ENCODE measurements at regions not wholly inside any gene's neighbourhood (a gene's known extent, or its start where the extent isn't known, plus 50 kb on each side); places are given as distances from the start of the nearest gene placed in this dataset.
"Not testable (repeated sequence)": the region's sequence is repeated elsewhere in the genome, so short reads cannot be mapped to it uniquely, and the experiment has no call there.

DNA sequence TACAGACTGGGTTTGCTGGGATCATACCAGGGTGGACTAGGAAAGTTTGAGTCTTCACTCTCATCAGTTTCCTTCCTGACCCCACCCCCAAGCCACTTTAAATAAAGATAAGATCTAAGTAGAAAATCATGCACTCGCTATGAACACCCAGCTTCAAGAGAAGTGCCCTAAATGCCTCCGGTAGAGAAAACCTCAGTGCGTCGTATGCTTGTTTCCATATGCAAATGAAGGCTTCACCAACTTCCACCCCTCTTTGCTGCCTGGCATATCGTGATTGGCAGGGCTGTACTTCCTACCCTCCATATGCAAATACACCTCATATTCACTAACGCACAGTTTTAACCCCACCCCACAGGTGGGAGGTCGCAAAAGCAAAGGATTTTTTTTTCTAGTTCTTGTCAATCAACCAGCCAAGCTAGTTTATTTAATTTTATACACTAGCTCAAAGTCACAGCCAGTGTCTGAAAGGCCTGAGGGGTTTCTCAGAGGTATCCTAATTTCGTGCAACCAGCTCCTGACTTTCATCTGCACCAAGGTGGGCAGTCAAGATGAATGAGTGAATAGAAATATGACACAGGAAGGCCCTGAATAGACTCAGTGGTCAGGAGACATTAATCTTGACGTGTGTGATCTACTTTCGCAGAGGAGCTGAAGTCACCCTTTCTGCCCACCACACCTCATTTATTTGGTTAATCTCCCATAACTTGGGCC is 121.1 kb upstream of the TSHZ3 start:
- FAIRE-seq (no peak), DNase-seq (ENCODE audit: insufficient read length, low spot score) (no peak)
- TF ChIP-seq SPI1 (IDR thresholded peaks at IDR 0.05; ENCODE audit: low read depth, low read length) (no peak), POLR2A (IDR thresholded peaks at IDR 0.05; ENCODE audit: low read depth, low read length) (no peak), TAF1 (IDR thresholded peaks at IDR 0.05; ENCODE audit: low read depth, low read length) (no peak)

DNA sequence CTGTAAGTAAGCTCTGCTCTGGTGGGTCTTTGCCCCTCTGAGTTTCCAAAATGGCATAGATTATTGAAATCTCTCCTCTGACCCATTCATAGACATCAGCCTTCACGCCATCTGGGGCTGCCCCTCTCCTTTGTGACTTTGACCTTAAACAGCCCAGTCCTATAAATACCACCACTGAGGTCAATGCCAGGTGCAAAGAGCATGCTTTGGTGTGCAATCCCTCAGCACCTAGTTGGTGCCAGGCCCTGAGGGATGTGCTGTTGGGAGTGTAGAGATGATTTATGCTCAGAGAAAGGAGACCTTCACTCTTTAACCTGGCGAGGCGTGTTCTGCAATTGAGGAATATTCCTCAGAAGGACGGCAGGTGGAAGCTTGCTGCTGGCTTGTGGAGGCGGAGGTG is 121.7 kb upstream of the TSHZ3 start:
- FAIRE-seq = no peak
- TF ChIP-seq POLR2AphosphoS5 (IDR thresholded peaks at IDR 0.05; ENCODE audit: low read depth, low read length) = no peak
- TF ChIP-seq POU2F2 (IDR thresholded peaks at IDR 0.05; ENCODE audit: low read depth, low read length) = no peak
- no peak for TF ChIP-seq SPI1 (IDR thresholded peaks at IDR 0.05; ENCODE audit: low read depth, low read length)
- TF ChIP-seq TAF1 (IDR thresholded peaks at IDR 0.05; ENCODE audit: low read depth, low read length) = no peak
- TF ChIP-seq POLR2A (IDR thresholded peaks at IDR 0.05; ENCODE audit: low read depth, low read length) = no peak
- TF ChIP-seq PAX5 (IDR thresholded peaks at IDR 0.05; ENCODE audit: insufficient read depth, low read length, severe bottlenecking) = no peak

DNA sequence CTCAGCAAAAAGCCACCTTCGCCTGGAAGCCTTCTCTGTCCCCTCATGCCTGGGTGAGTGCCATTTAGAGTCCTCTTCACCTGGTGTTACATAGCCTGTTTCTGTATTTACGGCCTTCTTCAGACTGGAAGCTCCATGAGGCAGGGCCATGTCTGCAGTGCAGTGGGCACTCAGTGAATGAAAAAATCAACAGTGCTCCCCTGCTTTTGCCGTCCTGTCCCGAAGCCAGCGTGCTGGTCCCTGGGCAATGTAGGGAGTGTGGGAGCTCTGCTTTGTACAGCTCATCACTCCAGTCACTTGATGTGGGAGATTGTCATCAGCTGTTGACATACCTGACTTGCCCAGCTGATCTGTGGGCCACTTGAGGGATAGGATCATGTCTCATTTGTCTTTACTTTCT is 129.0 kb upstream of the TSHZ3 start:
- no peak for TF ChIP-seq TAF1 (IDR thresholded peaks at IDR 0.05; ENCODE audit: low read depth, low read length)
- no peak for TF ChIP-seq POLR2A (IDR thresholded peaks at IDR 0.05; ENCODE audit: low read depth, low read length)
- no peak for TF ChIP-seq PAX5 (IDR thresholded peaks at IDR 0.05; ENCODE audit: insufficient read depth, low read length, severe bottlenecking)
- TF ChIP-seq POU2F2 (IDR thresholded peaks at IDR 0.05; ENCODE audit: low read depth, low read length) = no peak
- no peak for TF ChIP-seq POLR2AphosphoS5 (IDR thresholded peaks at IDR 0.05; ENCODE audit: low read depth, low read length)
- no peak for TF ChIP-seq SPI1 (IDR thresholded peaks at IDR 0.05; ENCODE audit: low read depth, low read length)
- DNase-seq (ENCODE audit: insufficient read length, low spot score) (no peak), FAIRE-seq (no peak)

More for the DNA sequence above, 121.7 kb upstream of the TSHZ3 start:
- DNase-seq (ENCODE audit: insufficient read length, low spot score) = no peak

DNA sequence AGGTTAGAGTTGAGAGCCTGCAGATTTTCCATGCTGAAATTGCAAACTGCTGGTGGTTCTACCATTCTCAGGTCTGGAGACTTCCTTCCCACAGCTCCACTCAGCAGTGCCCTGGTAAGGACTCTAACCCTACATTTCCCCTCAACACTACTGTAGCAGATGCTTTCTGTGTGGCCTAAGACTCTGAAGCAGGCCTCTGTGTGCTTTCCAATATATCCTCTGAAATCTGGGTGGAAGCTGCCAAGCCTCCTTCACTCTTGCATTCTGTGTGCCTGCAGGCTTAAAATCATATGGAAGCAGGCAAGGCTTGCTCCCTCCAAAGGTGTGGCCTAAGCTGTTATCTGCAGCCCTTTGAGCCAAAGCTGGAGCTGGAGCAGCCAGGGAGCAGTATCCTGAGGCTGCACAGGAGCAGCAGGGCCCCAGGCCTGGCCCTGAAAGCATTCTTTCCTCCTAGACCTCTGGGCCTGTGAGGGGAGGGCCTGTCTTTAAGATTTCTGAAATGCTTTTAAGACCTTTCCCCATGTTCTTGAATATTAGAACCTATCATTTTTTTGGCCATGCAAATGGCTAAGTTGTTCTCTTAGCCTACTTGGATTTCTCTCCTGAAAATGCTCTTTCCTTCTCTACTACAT is 134.1 kb upstream of the TSHZ3 start:
- DNase-seq (ENCODE audit: insufficient read length, low spot score) (no peak), FAIRE-seq (no peak)
- no peak for TF ChIP-seq PAX5 (IDR thresholded peaks at IDR 0.05; ENCODE audit: insufficient read depth, low read length, severe bottlenecking)
- TF ChIP-seq POU2F2 (IDR thresholded peaks at IDR 0.05; ENCODE audit: low read depth, low read length) = no peak
- no peak for TF ChIP-seq POLR2A (IDR thresholded peaks at IDR 0.05; ENCODE audit: low read depth, low read length)
- no peak for TF ChIP-seq SPI1 (IDR thresholded peaks at IDR 0.05; ENCODE audit: low read depth, low read length)
- no peak for TF ChIP-seq TAF1 (IDR thresholded peaks at IDR 0.05; ENCODE audit: low read depth, low read length)
- TF ChIP-seq POLR2AphosphoS5 (IDR thresholded peaks at IDR 0.05; ENCODE audit: low read depth, low read length) = no peak

DNA sequence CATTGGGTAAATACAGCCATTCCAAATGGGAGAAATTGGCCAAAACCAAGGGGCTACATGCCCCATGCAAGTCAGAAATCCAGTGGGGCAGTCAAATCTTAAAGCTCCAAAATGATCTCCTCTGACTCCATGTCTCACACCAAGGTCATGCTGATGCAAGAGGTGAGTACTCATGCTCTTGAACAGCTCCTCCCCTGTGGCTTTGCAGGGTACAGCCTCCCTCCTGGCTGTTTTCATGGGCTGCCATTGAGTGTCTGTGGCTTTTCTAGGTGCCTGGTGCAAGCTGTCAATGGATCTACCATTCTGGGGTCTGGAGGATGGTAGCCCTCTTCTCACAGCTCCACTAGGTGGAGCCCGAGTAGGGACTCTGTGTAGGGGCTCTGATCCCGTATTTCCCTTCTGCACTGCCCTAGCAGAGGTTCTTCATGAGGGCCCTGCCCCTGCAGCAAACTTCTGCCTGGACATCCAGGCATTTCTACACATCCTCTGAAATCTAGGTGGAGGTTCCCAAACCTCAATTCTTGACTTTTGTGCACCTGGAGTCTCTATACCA is 135.7 kb upstream of the TSHZ3 start:
- not testable (repeated sequence) for DNase-seq (ENCODE audit: insufficient read length, low spot score); FAIRE-seq

DNA sequence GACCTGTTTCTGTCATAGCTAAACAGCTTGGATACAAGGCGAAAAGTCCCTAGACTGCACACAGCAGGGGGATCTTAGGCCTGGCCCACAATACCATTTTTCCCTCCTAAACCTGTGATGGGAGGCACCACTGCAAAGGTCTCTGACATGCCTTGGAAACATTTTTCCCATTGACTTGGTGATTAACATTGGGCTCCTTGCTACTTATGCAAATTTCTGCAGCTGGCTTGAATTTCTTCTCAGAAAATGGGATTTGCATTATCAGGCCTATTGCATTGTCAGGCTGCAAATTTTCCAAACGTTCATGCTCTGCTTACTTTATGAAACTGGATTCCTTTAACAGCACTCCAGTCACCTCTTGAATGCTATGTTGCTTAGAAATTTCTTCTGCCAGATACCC is 136.2 kb upstream of the TSHZ3 start:
- FAIRE-seq (no peak), DNase-seq (ENCODE audit: insufficient read length, low spot score) (no peak)
- no peak for TF ChIP-seq SPI1 (IDR thresholded peaks at IDR 0.05; ENCODE audit: low read depth, low read length)
- TF ChIP-seq POLR2A (IDR thresholded peaks at IDR 0.05; ENCODE audit: low read depth, low read length) = no peak
- TF ChIP-seq TAF1 (IDR thresholded peaks at IDR 0.05; ENCODE audit: low read depth, low read length) = no peak
- no peak for TF ChIP-seq PAX5 (IDR thresholded peaks at IDR 0.05; ENCODE audit: insufficient read depth, low read length, severe bottlenecking)
- TF ChIP-seq POLR2AphosphoS5 (IDR thresholded peaks at IDR 0.05; ENCODE audit: low read depth, low read length) = no peak

DNA sequence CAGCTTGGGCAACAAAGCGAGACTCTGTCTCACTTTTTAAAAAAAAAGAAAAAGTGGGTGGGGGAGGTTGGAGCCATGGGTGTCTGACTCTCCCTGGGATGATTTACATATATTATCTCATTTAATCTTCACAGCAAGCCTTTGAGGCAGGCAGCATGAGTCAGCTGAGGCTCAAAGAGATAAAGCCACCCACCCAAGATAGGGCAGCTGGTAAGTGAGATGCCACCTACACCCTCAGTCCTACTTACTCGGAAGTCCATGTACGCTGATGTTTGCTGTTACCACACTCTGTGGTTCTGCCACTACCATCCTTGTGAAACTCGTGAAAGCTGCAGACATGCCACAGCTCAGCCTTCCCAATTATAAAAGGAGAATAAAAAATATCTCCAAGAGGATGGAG is 142.0 kb upstream of the TSHZ3 start:
- no peak for DNase-seq (ENCODE audit: insufficient read length, low spot score)
- TF ChIP-seq TAF1 (IDR thresholded peaks at IDR 0.05; ENCODE audit: low read depth, low read length) (no peak), POLR2AphosphoS5 (IDR thresholded peaks at IDR 0.05; ENCODE audit: low read depth, low read length) (no peak), SPI1 (IDR thresholded peaks at IDR 0.05; ENCODE audit: low read depth, low read length) (no peak), POLR2A (IDR thresholded peaks at IDR 0.05; ENCODE audit: low read depth, low read length) (no peak), POU2F2 (IDR thresholded peaks at IDR 0.05; ENCODE audit: low read depth, low read length) (no peak), PAX5 (IDR thresholded peaks at IDR 0.05; ENCODE audit: insufficient read depth, low read length, severe bottlenecking) (no peak)
- no peak for FAIRE-seq

DNA sequence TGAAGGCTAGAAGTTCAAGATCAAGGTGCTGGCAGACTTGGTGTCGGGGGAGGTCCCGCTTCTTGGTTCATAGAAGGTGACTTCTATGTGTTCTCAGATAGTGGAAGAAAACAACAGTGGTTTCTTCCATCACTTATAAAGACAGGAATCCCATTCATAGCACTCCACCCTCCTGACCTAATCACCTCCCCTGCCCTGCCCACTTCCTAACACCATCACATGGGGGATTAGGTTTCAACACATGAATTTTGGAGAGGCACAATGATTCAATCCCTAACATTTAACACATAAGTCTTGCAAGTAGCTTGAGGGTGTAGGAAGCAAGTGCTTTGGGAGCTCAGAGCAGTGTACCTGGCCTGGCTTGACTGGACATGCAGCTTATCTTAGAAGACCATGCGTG is 142.8 kb upstream of the TSHZ3 start:
- FAIRE-seq = no peak
- no peak for DNase-seq (ENCODE audit: insufficient read length, low spot score)
- no peak for TF ChIP-seq PAX5 (IDR thresholded peaks at IDR 0.05; ENCODE audit: insufficient read depth, low read length, severe bottlenecking)
- TF ChIP-seq POLR2AphosphoS5 (IDR thresholded peaks at IDR 0.05; ENCODE audit: low read depth, low read length) = no peak
- no peak for TF ChIP-seq POLR2A (IDR thresholded peaks at IDR 0.05; ENCODE audit: low read depth, low read length)
- no peak for TF ChIP-seq TAF1 (IDR thresholded peaks at IDR 0.05; ENCODE audit: low read depth, low read length)
- TF ChIP-seq SPI1 (IDR thresholded peaks at IDR 0.05; ENCODE audit: low read depth, low read length) = no peak
- TF ChIP-seq POU2F2 (IDR thresholded peaks at IDR 0.05; ENCODE audit: low read depth, low read length) = no peak

DNA sequence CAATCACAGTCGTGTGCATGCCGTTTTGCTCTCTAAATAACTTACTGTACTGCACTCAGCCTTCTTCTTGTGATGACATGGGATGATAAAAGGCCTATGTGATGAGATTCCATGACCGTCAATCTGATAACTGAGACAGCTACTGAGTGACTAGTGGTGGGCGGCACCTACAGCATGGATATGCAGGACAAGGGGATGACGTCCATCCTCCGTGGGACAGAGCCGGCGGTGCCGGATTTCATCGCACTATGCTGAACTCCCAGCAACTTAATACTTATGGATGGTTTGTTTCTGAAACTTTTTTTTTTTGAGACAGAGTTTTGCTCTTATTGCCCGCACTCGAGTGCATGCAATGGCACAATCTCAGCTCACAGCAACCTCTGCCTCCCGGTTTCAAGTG is 146.8 kb upstream of the TSHZ3 start:
- FAIRE-seq = no peak
- DNase-seq (ENCODE audit: insufficient read length, low spot score) = no peak
- TF ChIP-seq PAX5 (IDR thresholded peaks at IDR 0.05; ENCODE audit: insufficient read depth, low read length, severe bottlenecking) (no peak), TAF1 (IDR thresholded peaks at IDR 0.05; ENCODE audit: low read depth, low read length) (no peak)

DNA sequence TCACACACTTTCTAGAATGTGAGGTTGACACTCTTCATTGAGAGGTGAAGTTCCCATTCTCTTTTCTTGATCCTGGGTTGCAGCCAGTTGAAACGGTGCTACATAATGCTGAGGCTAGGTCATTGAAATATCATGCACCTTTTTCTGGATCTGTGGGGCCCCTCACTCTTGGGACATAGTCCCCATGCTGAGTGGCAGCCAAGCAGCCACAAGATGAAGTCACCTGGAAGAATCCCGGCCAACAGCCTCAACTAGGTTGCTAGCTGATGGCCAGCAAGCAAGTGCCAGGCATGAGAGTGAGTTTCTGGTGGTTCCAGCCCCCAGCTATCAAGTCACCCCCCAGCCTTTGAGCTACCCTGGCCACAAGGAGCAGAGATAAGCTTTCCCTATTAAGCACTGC is 148.5 kb upstream of the TSHZ3 start:
- TF ChIP-seq TAF1 (IDR thresholded peaks at IDR 0.05; ENCODE audit: low read depth, low read length) (no peak), POU2F2 (IDR thresholded peaks at IDR 0.05; ENCODE audit: low read depth, low read length) (no peak), SPI1 (IDR thresholded peaks at IDR 0.05; ENCODE audit: low read depth, low read length) (no peak), POLR2A (IDR thresholded peaks at IDR 0.05; ENCODE audit: low read depth, low read length) (no peak), PAX5 (IDR thresholded peaks at IDR 0.05; ENCODE audit: insufficient read depth, low read length, severe bottlenecking) (no peak), POLR2AphosphoS5 (IDR thresholded peaks at IDR 0.05; ENCODE audit: low read depth, low read length) (no peak)
- FAIRE-seq = no peak
- DNase-seq (ENCODE audit: insufficient read length, low spot score) = no peak
